HepG2 (cell line): ENCODE measurements at regions not wholly inside any gene's neighbourhood (a gene's known extent, or its start where the extent isn't known, plus 50 kb on each side); places are given as distances from the start of the nearest gene placed in this dataset.

ENCODE experiments used
- ATAC-seq: fragments of 200-7000 bp; cut with Tn5 transposase; 3 replicates; pipeline ENCODE4 v1.9.1; 2020; ENCODE audit warnings: mild to moderate bottlenecking, moderate library complexity
- BruUV-seq: library from RNA; stranded (reverse); fragments of 400-500 nt; replicated peaks from 2 replicates; lab custom pipeline; 2021; lab: Mats Ljungman, UMichigan
- CTCF ChIA-PET: fragments of 300-600 bp; formaldehyde crosslinking; extraction: SDS; loops from one replicate; lab custom pipeline; 2021; ENCODE audit warnings: low total read pairs, inconsistent platforms, low intra/inter-chr PET ratio; lab: Yijun Ruan, JAX
- POLR2A ChIA-PET: fragments of 350-600 bp; sonication (Branson Sonifier 250); formaldehyde crosslinking; loops from one replicate; lab custom pipeline; 2020; ENCODE audit warnings: antibody characterized with exemption, inconsistent platforms; lab: Yijun Ruan, JAX
- DNase-seq: peaks from one replicate; pipeline ENCODE4 v3.0.0-alpha.2; 2015; ENCODE audit warnings: low spot score
- FAIRE-seq: peaks from 3 replicates; lab custom pipeline; 2011; peaks lifted over from hg19 to GRCh38; lab: Jason Lieb, UNC
- H2AFZ ChIP-seq: one replicate; pipeline ENCODE4 v1.6.1; 2011; ENCODE audit warnings: low read length, inconsistent platforms
- H3K27ac ChIP-seq: fragments of 300-600 bp; 3 replicates; pipeline ENCODE4 v1.8.0; 2011; ENCODE audit warnings: mixed run types, mild to moderate bottlenecking, mixed read lengths, low read length, inconsistent platforms; ENCODE audit not compliant: insufficient read depth; ENCODE audit errors: extremely low read length
- H3K27me3 ChIP-seq, 2 experiments: fragments of 200-600 bp in 1 of 2; 2 replicates in 1 of 2; 3 replicates in 1 of 2; pipeline versions ENCODE4 v1.6.0 to v1.8.0; 2011; ENCODE audit warnings: low read length in 2 of 2, mild to moderate bottlenecking in 2 of 2, moderate library complexity in 2 of 2, inconsistent platforms in 1 of 2; ENCODE audit not compliant: insufficient read depth in 2 of 2, control insufficient read depth in 1 of 2
- H3K36me3 ChIP-seq, 2 experiments: fragments of 200-600 bp in 1 of 2; replicated peaks in 1 of 2; 2 replicates in 1 of 2; 3 replicates in 1 of 2; pipeline versions ENCODE4 v1.5.1 to v1.8.0; 2011; ENCODE audit warnings: low read length in 2 of 2, inconsistent platforms in 1 of 2; ENCODE audit not compliant: insufficient read depth in 2 of 2, control insufficient read depth in 1 of 2
- H3K4me1 ChIP-seq: 2 replicates; pipeline ENCODE4 v1.5.1; 2012; ENCODE audit warnings: low read length, inconsistent platforms; ENCODE audit not compliant: insufficient read depth
- H3K4me2 ChIP-seq: 2 replicates; pipeline ENCODE4 v1.6.0; 2011; ENCODE audit warnings: low read depth, low read length, inconsistent platforms
- H3K4me3 ChIP-seq, 3 experiments: fragments of 200-600 bp in 1 of 3; sonication (generic), shearing (Covaris generic) in 1 of 3; replicated peaks in 1 of 3; 2 replicates each; pipeline ENCODE4 v1.5.1; 2011 to 2016; ENCODE audit warnings: low read length in 3 of 3, inconsistent platforms in 2 of 3, low read depth in 2 of 3, mild to moderate bottlenecking in 2 of 3, control low read depth in 1 of 3, mixed read lengths in 1 of 3; ENCODE audit not compliant: insufficient read depth in 1 of 3
- H3K79me2 ChIP-seq: one replicate; pipeline ENCODE4 v1.6.1; 2011; ENCODE audit warnings: low read length, inconsistent platforms; ENCODE audit not compliant: insufficient read depth
- H3K9ac ChIP-seq: 2 replicates; pipeline ENCODE4 v1.6.0; 2011; ENCODE audit warnings: mild to moderate bottlenecking, low read depth, low read length, inconsistent platforms; ENCODE audit not compliant: insufficient read depth
- H3K9me3 ChIP-seq: 2 replicates; pipeline ENCODE4 v1.5.1; 2012; ENCODE audit warnings: mild to moderate bottlenecking, low read length
- H4K20me1 ChIP-seq: 2 replicates; pipeline ENCODE4 v1.6.0; 2011; ENCODE audit warnings: inconsistent platforms, mild to moderate bottlenecking, low read length, moderate library complexity; ENCODE audit not compliant: insufficient read depth
- AHR ChIP-seq: IDR thresholded peaks from 2 replicates; pipeline ENCODE4 v1.6.1; 2018; ENCODE audit warnings: missing genetic modification reagents, missing compliant biosample characterization
- BCL6 ChIP-seq: IDR thresholded peaks from 2 replicates; pipeline ENCODE4 v1.6.1; 2016; ENCODE audit warnings: missing genetic modification reagents, missing compliant biosample characterization
- CBX2 ChIP-seq, 2 experiments: fragments of 200-600 bp in 1 of 2; sonication (generic); formaldehyde crosslinking in 1 of 2; IDR thresholded peaks; 2 replicates each; pipeline versions ENCODE4 v1.7.0 to v1.8.1; 2018 to 2022; ENCODE audit warnings: low read depth in 2 of 2, low read length in 1 of 2, mild to moderate bottlenecking in 1 of 2, missing genetic modification reagents in 1 of 2
- ETV6 ChIP-seq: sonication (generic); formaldehyde crosslinking; conservative IDR thresholded peaks from 2 replicates; pipeline ENCODE4 v1.4.0; 2020; ENCODE audit warnings: missing genetic modification reagents
- HNRNPL ChIP-seq: fragments of 200-400 bp; formaldehyde crosslinking; IDR thresholded peaks from 2 replicates; pipeline ENCODE4 v1.6.1; 2017; ENCODE audit warnings: mild to moderate bottlenecking, low read depth, low read length
- KDM3A ChIP-seq: IDR thresholded peaks from 2 replicates; pipeline ENCODE4 v1.6.1; 2018; ENCODE audit warnings: low read depth, missing compliant biosample characterization
- MBNL3 ChIP-seq: fragments of 250-450 bp; sonication (Bioruptor Pico); conservative IDR thresholded peaks from 2 replicates; pipeline ENCODE4 v1.8.0; 2022; ENCODE audit warnings: mild to moderate bottlenecking, inconsistent platforms
- RXRB ChIP-seq: IDR thresholded peaks from 2 replicates; pipeline ENCODE4 v1.6.1; 2016; ENCODE audit warnings: borderline replicate concordance, missing genetic modification reagents, missing compliant biosample characterization
- SP4 ChIP-seq: sonication (generic); formaldehyde crosslinking; IDR thresholded peaks from 2 replicates; pipeline ENCODE4 v1.8.1; 2023; ENCODE audit warnings: mild to moderate bottlenecking, missing genetic modification reagents
- ZNF790 ChIP-seq: sonication (generic); formaldehyde crosslinking; IDR thresholded peaks from 2 replicates; pipeline ENCODE4 v1.8.0; 2022; ENCODE audit warnings: missing genetic modification reagents, mild to moderate bottlenecking, borderline replicate concordance
- ZSCAN31 ChIP-seq: sonication (generic); formaldehyde crosslinking; IDR thresholded peaks from 2 replicates; pipeline ENCODE4 v1.5.0; 2020; ENCODE audit warnings: low read depth, mild to moderate bottlenecking, missing genetic modification reagents
- WGBS: methylation state at CpG from one replicate; pipeline ENCODE4 v1.1.6; 2017; ENCODE audit warnings: low lambda C conversion rate; 5-methylcytosine and 5-hydroxymethylcytosine counted together
- in situ Hi-C: cut with HindIII; loops from 2 replicates; pipeline ENCODE4 v1.10.0; 2017; ENCODE audit warnings: low pct_unique_long_range_greater_than_20kb; ENCODE audit not compliant: extremely low pct_ligation_motif_present
- intact Hi-C: fragments of 100-400 bp; cut with micrococcal nuclease; formaldehyde crosslinking; loops from one replicate; pipeline ENCODE4 v1.10.0; 2022; ENCODE audit not compliant: unreplicated experiment
- TF ChIP-seq, protein P1 (sequence below), 2 experiments: IDR thresholded peaks; 2 replicates each; pipeline ENCODE4 v1.6.1; 2011 to 2012; ENCODE audit warnings: low read length in 2 of 2, borderline replicate concordance in 1 of 2, low read depth in 1 of 2, mild to moderate bottlenecking in 1 of 2, moderate library complexity in 1 of 2
- TF ChIP-seq, protein P2 (sequence below): sonication (generic); formaldehyde crosslinking; conservative IDR thresholded peaks from 2 replicates; pipeline ENCODE4 v1.4.0; 2020; ENCODE audit warnings: missing genetic modification reagents
- TF ChIP-seq, protein P3 (sequence below): sonication (generic); formaldehyde crosslinking; IDR thresholded peaks from 2 replicates; pipeline ENCODE4 v1.8.0; 2022; ENCODE audit warnings: mild to moderate bottlenecking, missing genetic modification reagents
- TF ChIP-seq, protein P4 (sequence below): sonication (generic); formaldehyde crosslinking; IDR thresholded peaks from 2 replicates; pipeline ENCODE4 v1.8.1; 2023; ENCODE audit warnings: mild to moderate bottlenecking, inconsistent platforms, moderate library complexity, missing genetic modification reagents, borderline replicate concordance

DNA sequence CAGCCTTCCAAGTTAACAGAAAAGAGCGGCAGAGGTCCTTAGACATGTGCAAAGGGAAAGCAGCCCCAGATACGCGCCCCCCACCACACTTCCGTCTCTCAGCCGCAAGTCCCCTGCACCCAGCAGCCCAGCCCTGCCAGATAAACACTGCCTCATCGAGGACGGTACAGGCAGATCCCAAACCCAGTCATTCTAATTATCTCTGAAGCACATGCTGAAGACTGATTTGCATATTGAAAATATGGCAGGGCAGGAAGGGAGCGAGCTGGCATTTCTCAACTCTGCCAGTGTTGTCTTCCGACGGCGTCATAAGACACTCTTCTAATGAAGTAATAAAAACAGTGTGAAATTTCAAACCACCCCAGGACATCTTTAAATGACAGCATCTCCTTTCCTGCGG, 122.8 kb upstream of the CDH4 start (continued):
- no peak for TF ChIP-seq ZNF790
- TF ChIP-seq AHR (CRISPR knock-in tag), result no peak
- no peak for TF ChIP-seq SP4 (CRISPR knock-in tag)
- no peak for TF ChIP-seq MBNL3
- no peak for TF ChIP-seq ETV6 (CRISPR knock-in tag)
- TF ChIP-seq, protein P1, sequence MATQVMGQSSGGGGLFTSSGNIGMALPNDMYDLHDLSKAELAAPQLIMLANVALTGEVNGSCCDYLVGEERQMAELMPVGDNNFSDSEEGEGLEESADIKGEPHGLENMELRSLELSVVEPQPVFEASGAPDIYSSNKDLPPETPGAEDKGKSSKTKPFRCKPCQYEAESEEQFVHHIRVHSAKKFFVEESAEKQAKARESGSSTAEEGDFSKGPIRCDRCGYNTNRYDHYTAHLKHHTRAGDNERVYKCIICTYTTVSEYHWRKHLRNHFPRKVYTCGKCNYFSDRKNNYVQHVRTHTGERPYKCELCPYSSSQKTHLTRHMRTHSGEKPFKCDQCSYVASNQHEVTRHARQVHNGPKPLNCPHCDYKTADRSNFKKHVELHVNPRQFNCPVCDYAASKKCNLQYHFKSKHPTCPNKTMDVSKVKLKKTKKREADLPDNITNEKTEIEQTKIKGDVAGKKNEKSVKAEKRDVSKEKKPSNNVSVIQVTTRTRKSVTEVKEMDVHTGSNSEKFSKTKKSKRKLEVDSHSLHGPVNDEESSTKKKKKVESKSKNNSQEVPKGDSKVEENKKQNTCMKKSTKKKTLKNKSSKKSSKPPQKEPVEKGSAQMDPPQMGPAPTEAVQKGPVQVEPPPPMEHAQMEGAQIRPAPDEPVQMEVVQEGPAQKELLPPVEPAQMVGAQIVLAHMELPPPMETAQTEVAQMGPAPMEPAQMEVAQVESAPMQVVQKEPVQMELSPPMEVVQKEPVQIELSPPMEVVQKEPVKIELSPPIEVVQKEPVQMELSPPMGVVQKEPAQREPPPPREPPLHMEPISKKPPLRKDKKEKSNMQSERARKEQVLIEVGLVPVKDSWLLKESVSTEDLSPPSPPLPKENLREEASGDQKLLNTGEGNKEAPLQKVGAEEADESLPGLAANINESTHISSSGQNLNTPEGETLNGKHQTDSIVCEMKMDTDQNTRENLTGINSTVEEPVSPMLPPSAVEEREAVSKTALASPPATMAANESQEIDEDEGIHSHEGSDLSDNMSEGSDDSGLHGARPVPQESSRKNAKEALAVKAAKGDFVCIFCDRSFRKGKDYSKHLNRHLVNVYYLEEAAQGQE (IDR thresholded peaks at IDR 0.05; ENCODE audit: borderline replicate concordance in 1 of 2, low read depth in 1 of 2, low read length in 2 of 2), result no peak
- no peak for TF ChIP-seq CBX2 (IDR thresholded peaks at IDR 0.05; ENCODE audit: low read depth, low read length)
- TF ChIP-seq CBX2 (CRISPR knock-in tag; IDR thresholded peaks at IDR 0.05; ENCODE audit: low read depth), result no peak
- TF ChIP-seq, all 625 proteins: peak for 0

DNA sequence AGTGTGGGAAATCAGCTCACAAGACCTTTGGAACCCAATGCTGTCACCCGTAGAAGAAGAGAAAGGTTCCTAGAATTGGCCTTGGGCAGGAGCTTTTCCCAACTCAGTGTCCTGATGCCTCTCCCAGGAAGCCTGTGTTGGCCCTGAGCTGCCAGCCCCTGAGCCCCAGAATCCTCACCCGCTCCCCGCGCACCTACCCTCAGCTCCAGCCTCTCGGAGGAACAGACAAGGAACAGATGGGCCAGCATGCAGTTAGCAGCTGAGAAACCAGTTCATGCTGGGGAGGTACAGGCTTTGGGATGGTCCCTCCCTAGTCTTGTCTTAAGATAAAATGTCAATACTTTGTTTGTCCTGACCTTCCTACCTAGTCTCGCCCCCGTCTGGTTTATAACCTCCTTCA, 121.9 kb upstream of the CDH4 start:
- Histone ChIP-seq H3K4me1 (no peaks in the 10 kb centered on the region), H3K4me3 (no peak overlapping the region), H3K79me2 (no peaks in the 10 kb centered on the region), H3K27ac (no peak overlapping the region), H2AFZ (no peak overlapping the region), H3K36me3 (no peaks in the 10 kb centered on the region), H3K4me2 (no peak overlapping the region), H3K9me3 (no peaks in the 10 kb centered on the region), H4K20me1 (no peaks in the 10 kb centered on the region), H3K9ac (no peak overlapping the region), H3K27me3 (peaks cover 3 to 49% of the 10 kb centered on the region in 2 experiments; a peak in 3 of 5 replicates)
- WGBS, result 20% methylated on average over 6 of the region's 7 CpGs
- no TSS peak for BruUV-seq
- ChIA-PET CTCF (no interaction called here), POLR2A (no interaction called here)
- intact Hi-C loops (loop anchor here (5.0 kb wide), 1 partner anchor 573 kb away; no protein-coding TSS in a partner anchor), in situ Hi-C loops (no loop called here)
- no peak for DNase-seq
- ATAC-seq, result no peak
- FAIRE-seq, result no peak
- TF ChIP-seq, protein P2, sequence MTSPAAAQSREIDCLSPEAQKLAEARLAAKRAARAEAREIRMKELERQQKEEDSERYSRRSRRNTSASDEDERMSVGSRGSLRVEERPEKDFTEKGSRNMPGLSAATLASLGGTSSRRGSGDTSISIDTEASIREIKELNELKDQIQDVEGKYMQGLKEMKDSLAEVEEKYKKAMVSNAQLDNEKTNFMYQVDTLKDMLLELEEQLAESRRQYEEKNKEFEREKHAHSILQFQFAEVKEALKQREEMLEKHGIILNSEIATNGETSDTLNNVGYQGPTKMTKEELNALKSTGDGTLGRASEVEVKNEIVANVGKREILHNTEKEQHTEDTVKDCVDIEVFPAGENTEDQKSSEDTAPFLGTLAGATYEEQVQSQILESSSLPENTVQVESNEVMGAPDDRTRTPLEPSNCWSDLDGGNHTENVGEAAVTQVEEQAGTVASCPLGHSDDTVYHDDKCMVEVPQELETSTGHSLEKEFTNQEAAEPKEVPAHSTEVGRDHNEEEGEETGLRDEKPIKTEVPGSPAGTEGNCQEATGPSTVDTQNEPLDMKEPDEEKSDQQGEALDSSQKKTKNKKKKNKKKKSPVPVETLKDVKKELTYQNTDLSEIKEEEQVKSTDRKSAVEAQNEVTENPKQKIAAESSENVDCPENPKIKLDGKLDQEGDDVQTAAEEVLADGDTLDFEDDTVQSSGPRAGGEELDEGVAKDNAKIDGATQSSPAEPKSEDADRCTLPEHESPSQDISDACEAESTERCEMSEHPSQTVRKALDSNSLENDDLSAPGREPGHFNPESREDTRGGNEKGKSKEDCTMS (CRISPR knock-in tag), result no peak
- TF ChIP-seq RXRB (CRISPR knock-in tag) (no peak), BCL6 (no peak), HNRNPL (no peak), KDM3A (CRISPR knock-in tag) (no peak), ZSCAN31 (CRISPR knock-in tag) (no peak)
- TF ChIP-seq, protein P3, sequence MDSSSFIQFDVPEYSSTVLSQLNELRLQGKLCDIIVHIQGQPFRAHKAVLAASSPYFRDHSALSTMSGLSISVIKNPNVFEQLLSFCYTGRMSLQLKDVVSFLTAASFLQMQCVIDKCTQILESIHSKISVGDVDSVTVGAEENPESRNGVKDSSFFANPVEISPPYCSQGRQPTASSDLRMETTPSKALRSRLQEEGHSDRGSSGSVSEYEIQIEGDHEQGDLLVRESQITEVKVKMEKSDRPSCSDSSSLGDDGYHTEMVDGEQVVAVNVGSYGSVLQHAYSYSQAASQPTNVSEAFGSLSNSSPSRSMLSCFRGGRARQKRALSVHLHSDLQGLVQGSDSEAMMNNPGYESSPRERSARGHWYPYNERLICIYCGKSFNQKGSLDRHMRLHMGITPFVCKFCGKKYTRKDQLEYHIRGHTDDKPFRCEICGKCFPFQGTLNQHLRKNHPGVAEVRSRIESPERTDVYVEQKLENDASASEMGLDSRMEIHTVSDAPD, result no peak
- TF ChIP-seq, protein P4, sequence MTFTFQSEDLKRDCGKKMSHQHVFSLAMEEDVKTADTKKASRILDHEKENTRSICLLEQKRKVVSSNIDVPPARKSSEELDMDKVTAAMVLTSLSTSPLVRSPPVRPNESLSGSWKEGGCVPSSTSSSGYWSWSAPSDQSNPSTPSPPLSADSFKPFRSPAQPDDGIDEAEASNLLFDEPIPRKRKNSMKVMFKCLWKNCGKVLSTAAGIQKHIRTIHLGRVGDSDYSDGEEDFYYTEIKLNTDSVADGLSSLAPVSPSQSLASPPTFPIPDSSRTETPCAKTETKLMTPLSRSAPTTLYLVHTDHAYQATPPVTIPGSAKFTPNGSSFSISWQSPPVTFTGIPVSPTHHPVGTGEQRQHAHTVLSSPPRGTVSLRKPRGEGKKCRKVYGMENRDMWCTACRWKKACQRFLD (CRISPR knock-in tag), result no peak
